Activated naive CD8-positive, alpha-beta T cell treated with anti-CD3 and anti-CD28 coated beads for 36 hours (primary cell): ENCODE measurements at regions not wholly inside any gene's neighbourhood (a gene's known extent, or its start where the extent isn't known, plus 50 kb on each side); places are given as distances from the start of the nearest gene placed in this dataset.

Experiments used
- DNase-seq: peaks from one replicate; pipeline ENCODE4 v3.0.0; 2021
- H3K27ac Mint-ChIP-seq: one replicate; pipeline ENCODE4 v1.8.0; 2022; ENCODE audit warnings: mild to moderate bottlenecking, moderate library complexity, mixed read lengths
- H3K27me3 Mint-ChIP-seq: one replicate; pipeline ENCODE4 v1.8.0; 2022; ENCODE audit warnings: mild to moderate bottlenecking, mixed read lengths
- H3K36me3 Mint-ChIP-seq: one replicate; pipeline ENCODE4 v1.8.0; 2021; ENCODE audit warnings: mild to moderate bottlenecking, mixed read lengths
- H3K4me1 Mint-ChIP-seq: one replicate; pipeline ENCODE4 v1.8.0; 2021; ENCODE audit warnings: mixed read lengths
- H3K4me3 Mint-ChIP-seq: one replicate; pipeline ENCODE4 v1.8.0; 2022; ENCODE audit warnings: mild to moderate bottlenecking, moderate library complexity, mixed read lengths
- H3K9me3 Mint-ChIP-seq: one replicate; pipeline ENCODE4 v1.8.0; 2022; ENCODE audit warnings: mixed read lengths

DNA sequence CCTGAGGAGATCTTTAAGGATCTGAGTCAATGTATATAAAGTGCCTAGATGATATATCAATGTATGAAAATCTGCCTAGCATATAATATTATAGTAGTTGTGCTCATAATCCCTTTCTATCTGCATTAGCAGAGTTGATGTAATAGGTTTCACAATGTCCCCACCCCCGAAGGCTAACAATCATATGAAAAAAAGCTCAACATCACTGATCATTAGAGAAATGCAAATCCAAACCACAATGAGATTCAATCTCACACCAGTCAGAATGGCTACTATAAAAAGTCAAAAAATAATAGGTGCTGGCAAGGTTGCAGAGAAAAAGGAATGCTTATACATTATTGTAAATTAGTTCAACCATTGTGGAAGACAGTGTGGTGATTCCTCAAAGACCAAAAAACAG, 147.8 kb upstream of the DPT start:
- no peaks in the 10 kb centered on the region for H3K36me3 Mint-ChIP-seq
- H3K4me3 Mint-ChIP-seq: no peak overlapping the region
- peaks cover 2% of the 10 kb centered on the region for H3K9me3 Mint-ChIP-seq
- H3K4me1 Mint-ChIP-seq: no peaks in the 10 kb centered on the region
- no peak overlapping the region for H3K27ac Mint-ChIP-seq
- peaks cover 4% of the 10 kb centered on the region for H3K27me3 Mint-ChIP-seq
- DNase-seq: no peak

DNA sequence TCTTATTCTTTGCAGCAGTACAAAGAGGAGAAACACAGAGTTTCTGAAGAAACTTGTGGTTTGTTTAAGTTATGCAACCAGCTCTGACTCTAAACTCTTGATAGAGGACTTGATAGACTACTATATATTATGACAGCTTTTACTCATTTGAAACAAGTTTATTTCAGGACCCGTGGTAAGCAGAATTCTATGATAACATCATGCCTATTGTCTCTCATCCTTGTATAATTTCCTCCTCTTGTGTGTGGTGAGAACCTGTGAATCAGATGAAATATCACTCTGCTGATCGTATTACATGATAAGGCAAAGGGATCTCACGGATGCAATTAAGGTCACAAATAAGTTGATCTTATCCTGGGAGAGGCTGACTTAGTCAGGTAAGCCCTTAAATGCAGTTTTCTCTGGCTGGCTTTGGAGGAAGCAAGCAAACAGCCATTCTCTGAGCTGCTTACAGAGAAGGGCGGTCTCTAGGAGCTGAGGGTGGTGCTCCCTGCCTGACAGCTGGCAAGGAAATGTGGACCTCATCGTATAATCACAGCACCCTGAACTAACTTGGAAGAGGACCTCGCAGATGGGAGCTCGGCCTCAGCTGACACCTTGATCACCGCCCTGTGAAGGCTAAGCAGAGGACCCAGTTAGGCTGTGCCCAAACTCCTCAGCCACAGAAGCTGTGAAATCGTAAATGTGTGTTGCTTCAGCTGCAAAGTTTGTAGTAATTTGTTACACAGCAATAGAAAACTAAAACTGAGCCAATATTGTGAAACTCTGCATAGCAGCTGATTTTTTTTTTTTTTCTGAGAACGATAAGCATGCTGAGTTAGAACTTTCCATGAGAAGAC, 151.1 kb upstream of the DPT start:
- no peak overlapping the region for H3K27ac Mint-ChIP-seq
- H3K4me3 Mint-ChIP-seq: no peak overlapping the region
- DNase-seq: no peak
- H3K27me3 Mint-ChIP-seq: no peaks in the 10 kb centered on the region
- no peaks in the 10 kb centered on the region for H3K36me3 Mint-ChIP-seq
- H3K4me1 Mint-ChIP-seq: no peaks in the 10 kb centered on the region
- peaks cover 2% of the 10 kb centered on the region for H3K9me3 Mint-ChIP-seq

DNA sequence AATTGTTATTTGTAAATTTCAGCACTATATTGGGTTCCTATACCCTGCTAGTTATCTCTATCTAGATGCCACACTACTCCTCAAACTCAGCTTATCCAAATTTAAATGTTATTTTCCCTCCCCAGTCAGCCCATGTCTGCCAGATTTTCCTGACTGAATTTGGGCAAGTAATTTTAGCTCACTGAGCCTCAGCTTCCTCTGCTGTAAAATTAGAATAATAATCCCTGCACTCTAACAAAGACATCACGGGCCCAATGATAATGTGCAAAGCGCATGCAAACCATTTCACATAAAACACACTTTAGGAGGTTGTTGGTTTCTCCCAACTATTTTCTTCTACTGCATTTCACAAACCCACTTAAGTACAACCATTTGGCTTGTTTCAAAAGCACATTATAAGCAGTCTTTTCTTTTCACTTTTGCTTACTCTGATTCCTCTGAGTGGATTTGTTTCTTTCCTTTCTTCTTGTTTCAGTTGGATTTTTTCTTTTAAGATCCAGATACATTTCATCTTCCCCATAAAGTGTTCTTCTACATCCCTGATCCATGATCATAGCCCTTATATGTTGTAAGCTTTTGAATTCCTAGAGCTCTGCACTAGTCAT, 152.8 kb upstream of the DPT start:
- H3K27me3 Mint-ChIP-seq: no peaks in the 10 kb centered on the region
- no peak overlapping the region for H3K27ac Mint-ChIP-seq
- no peaks in the 10 kb centered on the region for H3K4me1 Mint-ChIP-seq
- no peak for DNase-seq
- H3K4me3 Mint-ChIP-seq: no peak overlapping the region
- no peaks in the 10 kb centered on the region for H3K36me3 Mint-ChIP-seq
- peaks cover 4% of the 10 kb centered on the region for H3K9me3 Mint-ChIP-seq

DNA sequence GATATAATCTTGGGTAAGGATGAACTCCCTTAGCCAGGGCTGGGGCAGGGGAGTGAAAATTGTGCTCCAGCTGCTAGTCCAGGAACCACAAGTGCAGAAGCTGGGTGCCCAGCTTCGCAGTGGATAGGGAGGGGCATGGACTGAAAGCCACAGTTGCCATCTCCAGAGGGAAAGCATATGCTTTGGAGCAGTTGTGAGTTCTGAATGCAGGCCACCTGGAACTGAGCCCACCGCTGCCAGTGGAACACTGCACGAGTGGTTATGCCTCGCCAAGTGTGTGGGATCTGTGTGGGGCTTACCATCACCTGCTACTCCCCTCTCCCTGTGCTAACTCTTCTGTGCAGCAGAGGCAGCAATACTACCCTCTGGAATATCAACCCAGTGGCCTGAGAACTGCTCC, 158.4 kb upstream of the DPT start:
- no peak for DNase-seq
- Mint-ChIP-seq H3K27ac (no peak overlapping the region), H3K27me3 (no peaks in the 10 kb centered on the region), H3K4me3 (no peak overlapping the region), H3K9me3 (peaks cover 4% of the 10 kb centered on the region), H3K36me3 (no peaks in the 10 kb centered on the region), H3K4me1 (no peaks in the 10 kb centered on the region)

DNA sequence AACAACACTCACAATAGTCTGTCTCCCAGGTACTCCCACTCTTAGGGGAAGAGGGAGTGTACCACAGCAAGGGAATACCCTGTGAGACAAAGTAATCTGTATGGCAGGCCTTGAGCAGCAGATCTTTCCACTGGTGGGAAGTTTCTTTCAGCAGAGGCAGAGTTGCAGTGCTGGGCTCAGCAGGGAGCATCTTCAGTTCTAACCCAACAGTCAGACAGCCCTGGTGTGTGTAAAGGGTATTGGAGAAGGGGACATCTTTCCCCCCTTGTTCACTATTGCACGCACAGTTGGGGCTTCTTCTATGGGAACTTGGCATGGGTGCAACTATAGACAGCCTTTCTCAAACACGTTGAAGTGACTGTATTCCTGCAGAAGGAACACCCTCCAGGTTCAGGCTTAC, 159.4 kb upstream of the DPT start:
- H3K9me3 Mint-ChIP-seq: peaks cover 4% of the 10 kb centered on the region
- H3K27me3 Mint-ChIP-seq: no peaks in the 10 kb centered on the region
- H3K36me3 Mint-ChIP-seq: no peaks in the 10 kb centered on the region
- H3K27ac Mint-ChIP-seq: no peak overlapping the region
- H3K4me1 Mint-ChIP-seq: no peaks in the 10 kb centered on the region
- no peak overlapping the region for H3K4me3 Mint-ChIP-seq
- DNase-seq: no peak

DNA sequence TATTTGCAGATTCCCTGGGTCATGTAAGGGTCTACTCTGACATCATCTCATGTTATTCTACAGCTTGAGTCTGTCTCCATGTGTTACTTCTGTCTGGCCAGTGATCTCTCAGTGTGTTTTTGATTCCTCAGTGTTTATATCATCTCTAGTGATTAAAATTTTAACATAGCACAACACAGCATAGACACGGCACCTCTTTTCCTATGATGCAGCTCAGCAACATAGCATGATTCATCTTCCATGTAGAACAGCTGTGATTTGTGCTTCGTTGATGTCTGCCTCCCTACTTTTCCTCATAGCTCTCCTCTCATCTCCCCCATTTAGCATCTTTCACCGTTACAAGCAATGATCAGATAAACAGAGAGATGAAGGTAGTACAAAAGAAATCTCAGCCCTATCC, 163.9 kb upstream of the DPT start:
- Mint-ChIP-seq H3K4me3 (no peak overlapping the region), H3K9me3 (no peaks in the 10 kb centered on the region), H3K27me3 (peaks cover 24% of the 10 kb centered on the region), H3K4me1 (no peaks in the 10 kb centered on the region), H3K36me3 (no peaks in the 10 kb centered on the region), H3K27ac (no peak overlapping the region)
- no peak for DNase-seq

DNA sequence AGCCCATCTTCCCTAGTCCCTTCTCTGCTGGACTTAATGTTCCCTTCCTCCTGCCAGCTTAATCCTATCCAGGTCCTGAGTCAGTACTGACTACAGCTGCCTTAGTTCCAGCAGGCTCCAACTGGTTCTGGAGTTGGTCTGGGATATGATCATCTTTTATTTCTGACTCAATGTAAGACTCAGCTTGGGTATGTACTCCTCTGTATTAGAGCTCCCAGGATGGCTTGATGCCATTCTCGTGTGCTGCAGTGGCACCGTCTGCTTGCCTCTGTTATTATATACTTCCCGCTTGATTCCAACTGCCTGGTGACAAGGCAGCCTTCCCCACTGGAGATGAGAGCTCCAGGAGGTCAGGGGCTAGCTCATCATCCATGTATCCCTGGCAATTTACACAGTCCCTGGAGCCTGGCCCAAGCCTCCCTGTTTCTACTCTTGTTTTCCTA, 164.4 kb upstream of the DPT start:
- no peak overlapping the region for H3K4me3 Mint-ChIP-seq
- no peak for DNase-seq
- H3K27ac Mint-ChIP-seq: no peak overlapping the region
- no peaks in the 10 kb centered on the region for H3K9me3 Mint-ChIP-seq
- H3K36me3 Mint-ChIP-seq: no peaks in the 10 kb centered on the region
- H3K27me3 Mint-ChIP-seq: peaks cover 25% of the 10 kb centered on the region
- H3K4me1 Mint-ChIP-seq: no peaks in the 10 kb centered on the region

DNA sequence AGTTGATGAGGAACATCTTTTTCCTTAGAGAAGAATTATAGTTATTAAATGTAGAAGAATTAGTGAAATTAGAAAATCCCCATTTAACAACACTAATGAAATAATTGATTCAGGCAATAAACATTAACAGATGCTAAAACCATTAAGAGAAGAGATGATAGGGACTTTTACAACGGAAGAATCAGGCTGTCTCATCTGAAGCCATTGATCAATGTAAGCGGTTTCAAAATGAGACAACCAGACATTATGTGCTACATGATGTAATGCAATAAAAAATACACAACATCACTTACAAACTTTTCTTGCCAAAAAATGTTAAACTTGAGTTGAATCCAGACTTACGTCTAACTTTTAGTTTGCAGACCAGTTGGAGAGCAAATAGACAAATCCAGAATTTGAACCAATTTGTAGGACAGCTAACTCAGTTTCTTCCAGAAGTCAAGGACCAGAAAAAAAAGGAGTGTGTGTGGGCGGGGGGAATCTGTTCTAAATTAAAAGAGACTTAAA, 165.4 kb upstream of the DPT start:
- H3K27ac Mint-ChIP-seq: no peak overlapping the region
- no peak overlapping the region for H3K4me3 Mint-ChIP-seq
- H3K9me3 Mint-ChIP-seq: no peaks in the 10 kb centered on the region
- peaks cover 29% of the 10 kb centered on the region for H3K27me3 Mint-ChIP-seq
- H3K4me1 Mint-ChIP-seq: no peaks in the 10 kb centered on the region
- no peak for DNase-seq
- no peaks in the 10 kb centered on the region for H3K36me3 Mint-ChIP-seq

DNA sequence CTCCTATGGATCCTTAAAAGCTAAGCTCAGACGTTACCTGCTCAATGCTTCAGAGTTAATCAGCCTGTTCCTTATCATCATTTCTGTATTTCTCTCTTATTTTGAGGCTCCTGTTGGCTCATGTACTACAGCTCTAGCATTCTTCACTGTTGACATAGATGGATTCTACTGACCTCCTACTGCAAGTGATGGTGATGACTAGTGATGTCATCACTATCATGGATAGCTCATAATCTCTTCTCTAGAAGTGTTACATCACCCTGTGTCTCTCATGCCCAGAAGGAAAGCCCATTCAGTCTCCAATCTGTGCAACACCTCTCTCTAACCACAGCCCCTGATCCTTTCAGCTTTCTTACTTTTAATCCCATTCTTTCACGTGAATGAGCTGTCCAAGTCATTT, 168.2 kb upstream of the DPT start:
- DNase-seq: no peak
- H3K27me3 Mint-ChIP-seq: peaks cover 36% of the 10 kb centered on the region
- H3K27ac Mint-ChIP-seq: no peak overlapping the region
- H3K4me3 Mint-ChIP-seq: no peak overlapping the region
- no peaks in the 10 kb centered on the region for H3K4me1 Mint-ChIP-seq
- H3K36me3 Mint-ChIP-seq: no peaks in the 10 kb centered on the region
- no peaks in the 10 kb centered on the region for H3K9me3 Mint-ChIP-seq

DNA sequence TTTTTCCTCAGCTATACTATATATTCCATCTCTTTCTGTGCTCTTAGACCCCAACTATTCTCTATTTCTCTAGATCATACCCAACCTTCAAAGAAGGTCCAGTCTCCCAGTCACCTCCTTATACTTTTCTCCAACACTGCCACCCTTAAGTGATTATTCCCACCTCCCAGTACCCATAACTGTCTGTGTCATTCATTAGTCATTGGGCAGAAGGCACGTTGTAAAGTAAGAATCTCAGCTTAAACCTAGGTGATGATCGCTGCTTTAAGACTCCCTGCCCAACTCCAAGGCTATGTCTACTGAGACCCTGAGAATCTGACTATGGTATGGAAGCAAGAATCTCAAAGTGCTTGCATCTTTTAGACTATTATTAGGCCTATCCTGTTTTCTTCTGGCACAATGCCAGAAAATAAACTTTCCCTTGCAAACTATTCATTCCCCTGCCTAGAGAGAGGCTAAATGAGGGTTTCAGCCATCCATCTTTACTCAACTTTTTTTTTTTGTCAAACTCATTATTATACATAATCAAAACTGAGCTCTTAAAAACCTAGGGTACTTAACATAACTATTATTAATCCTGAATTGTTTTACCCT, 174.3 kb upstream of the DPT start:
- Mint-ChIP-seq H3K4me1 (peaks cover 10% of the 10 kb centered on the region), H3K4me3 (no peak overlapping the region), H3K27me3 (peaks cover 20% of the 10 kb centered on the region), H3K9me3 (no peaks in the 10 kb centered on the region), H3K27ac (no peak overlapping the region), H3K36me3 (no peaks in the 10 kb centered on the region)
- DNase-seq: no peak

DNA sequence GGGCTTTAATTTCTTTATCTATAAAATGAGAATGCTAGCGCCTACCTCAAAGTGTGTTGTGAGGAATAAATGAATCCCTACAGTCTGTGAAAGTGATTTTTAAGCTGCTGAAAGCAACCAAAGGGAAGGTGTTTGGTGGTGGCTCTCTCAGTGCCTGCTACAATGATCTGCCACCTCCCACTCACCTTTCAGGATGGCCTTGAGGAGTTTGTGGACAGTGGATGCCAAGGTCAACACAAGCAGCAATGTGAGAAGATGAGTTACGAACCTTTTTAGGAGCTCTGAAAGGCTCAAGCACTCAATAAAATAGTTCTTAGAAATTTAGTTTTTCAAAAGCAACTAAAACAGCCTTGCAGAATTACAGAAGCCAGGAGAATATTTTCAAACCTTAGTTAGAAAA, 176.6 kb upstream of the DPT start:
- Mint-ChIP-seq H3K27me3 (peaks cover 19% of the 10 kb centered on the region), H3K4me1 (peaks cover 10% of the 10 kb centered on the region), H3K27ac (no peak overlapping the region), H3K36me3 (no peaks in the 10 kb centered on the region), H3K4me3 (no peak overlapping the region), H3K9me3 (no peaks in the 10 kb centered on the region)
- DNase-seq: no peak

DNA sequence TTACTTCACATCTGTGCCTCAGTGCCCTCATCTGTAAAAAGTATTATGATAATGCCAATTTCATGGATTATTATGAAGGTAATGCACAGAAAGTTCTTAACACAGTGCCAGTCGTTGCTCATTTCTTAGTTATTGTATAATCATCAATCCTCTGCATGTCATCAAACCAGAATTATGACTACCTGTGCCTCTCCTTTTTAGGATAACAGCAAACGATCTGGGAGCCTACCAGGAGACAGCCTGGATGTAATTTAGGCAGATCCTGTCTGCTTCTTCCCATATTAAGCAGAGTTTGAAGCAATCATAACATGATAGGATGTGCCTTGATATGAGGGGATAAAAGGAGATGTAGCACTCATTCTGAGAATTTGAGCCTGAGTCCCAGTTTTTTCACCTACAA, 177.4 kb upstream of the DPT start:
- no peak for DNase-seq
- Mint-ChIP-seq H3K4me1 (peaks cover 10% of the 10 kb centered on the region), H3K27me3 (peaks cover 17% of the 10 kb centered on the region), H3K36me3 (no peaks in the 10 kb centered on the region), H3K9me3 (no peaks in the 10 kb centered on the region), H3K27ac (no peak overlapping the region), H3K4me3 (no peak overlapping the region)

DNA sequence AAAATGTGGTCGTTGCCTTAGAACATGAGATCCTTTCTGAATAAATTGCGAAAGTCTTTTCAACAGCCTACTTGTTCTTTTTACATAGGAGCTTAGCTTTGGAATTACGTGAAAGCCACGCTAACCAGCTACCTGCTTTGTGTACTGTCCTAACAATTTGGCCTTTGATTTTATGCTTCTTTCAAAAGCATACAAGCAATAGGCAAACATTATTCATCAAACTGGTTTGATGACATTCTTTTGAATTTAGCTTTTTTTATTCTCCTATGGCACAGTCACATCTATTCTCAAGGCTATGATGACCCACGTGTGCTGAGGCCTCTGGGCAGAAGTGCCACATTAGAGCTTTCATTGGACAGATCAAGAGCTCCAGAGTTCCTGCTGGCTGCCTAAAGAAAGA, 178.0 kb upstream of the DPT start:
- DNase-seq: no peak
- peaks cover 17% of the 10 kb centered on the region for H3K27me3 Mint-ChIP-seq
- H3K27ac Mint-ChIP-seq: no peak overlapping the region
- no peaks in the 10 kb centered on the region for H3K9me3 Mint-ChIP-seq
- peaks cover 10% of the 10 kb centered on the region for H3K4me1 Mint-ChIP-seq
- no peaks in the 10 kb centered on the region for H3K36me3 Mint-ChIP-seq
- H3K4me3 Mint-ChIP-seq: no peak overlapping the region

DNA sequence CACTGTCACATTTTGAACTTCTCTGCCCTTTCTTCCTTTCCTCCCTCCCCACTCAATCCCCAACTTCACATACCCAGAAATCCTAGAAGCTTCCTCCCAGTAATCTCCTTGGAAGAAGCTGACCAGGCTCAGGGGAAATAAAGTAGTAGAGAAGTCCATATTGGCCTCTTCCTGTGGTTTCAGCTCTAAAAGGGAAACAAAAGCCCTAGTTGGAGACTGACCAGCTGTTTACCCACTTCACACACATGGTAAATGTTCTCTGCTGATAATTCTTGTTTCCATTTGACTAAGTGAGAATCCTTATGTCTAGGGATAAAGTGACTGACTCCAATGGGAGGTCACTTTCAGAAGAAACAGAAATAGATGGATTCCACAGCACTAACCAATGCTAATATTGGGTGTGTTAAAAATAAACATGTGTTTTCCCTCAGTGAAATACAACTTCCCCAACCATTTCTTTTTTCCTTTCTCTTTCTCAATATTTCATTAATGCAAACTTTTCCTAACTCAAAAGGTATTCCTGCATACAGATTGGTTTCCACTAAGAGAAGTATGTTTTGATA, 178.9 kb upstream of the DPT start:
- Mint-ChIP-seq H3K36me3 (no peaks in the 10 kb centered on the region), H3K4me1 (peaks cover 10% of the 10 kb centered on the region), H3K9me3 (no peaks in the 10 kb centered on the region), H3K27ac (no peak overlapping the region), H3K27me3 (peaks cover 17% of the 10 kb centered on the region), H3K4me3 (no peak overlapping the region)
- DNase-seq: no peak

DNA sequence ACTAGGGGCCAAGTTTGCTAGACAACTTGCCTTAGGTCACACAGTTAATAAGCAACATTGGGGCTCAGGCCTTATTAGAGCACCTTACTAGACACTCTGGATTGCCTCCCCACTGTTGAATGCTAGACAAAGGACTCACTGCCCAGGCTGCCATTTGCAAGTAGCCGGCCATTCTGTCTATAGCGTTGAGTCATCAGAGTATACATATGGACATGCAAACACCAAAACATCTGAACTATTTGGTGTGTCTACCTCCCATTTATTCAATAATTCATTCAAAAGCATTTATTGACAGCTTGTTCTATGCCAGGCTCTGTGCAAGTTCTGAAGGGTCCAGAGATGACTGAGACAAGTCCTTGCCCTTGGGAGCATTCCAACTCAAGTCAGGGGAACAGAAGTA, 181.4 kb upstream of the DPT start:
- no peak overlapping the region for H3K4me3 Mint-ChIP-seq
- peaks cover 10% of the 10 kb centered on the region for H3K4me1 Mint-ChIP-seq
- H3K27ac Mint-ChIP-seq: no peak overlapping the region
- no peak for DNase-seq
- no peaks in the 10 kb centered on the region for H3K36me3 Mint-ChIP-seq
- H3K9me3 Mint-ChIP-seq: no peaks in the 10 kb centered on the region
- peaks cover 17% of the 10 kb centered on the region for H3K27me3 Mint-ChIP-seq
